ENCODE measurements at regions not wholly inside any gene's neighbourhood (a gene's known extent, or its start where the extent isn't known, plus 50 kb on each side); places are given as distances from the start of the nearest gene placed in this dataset.

DNA sequence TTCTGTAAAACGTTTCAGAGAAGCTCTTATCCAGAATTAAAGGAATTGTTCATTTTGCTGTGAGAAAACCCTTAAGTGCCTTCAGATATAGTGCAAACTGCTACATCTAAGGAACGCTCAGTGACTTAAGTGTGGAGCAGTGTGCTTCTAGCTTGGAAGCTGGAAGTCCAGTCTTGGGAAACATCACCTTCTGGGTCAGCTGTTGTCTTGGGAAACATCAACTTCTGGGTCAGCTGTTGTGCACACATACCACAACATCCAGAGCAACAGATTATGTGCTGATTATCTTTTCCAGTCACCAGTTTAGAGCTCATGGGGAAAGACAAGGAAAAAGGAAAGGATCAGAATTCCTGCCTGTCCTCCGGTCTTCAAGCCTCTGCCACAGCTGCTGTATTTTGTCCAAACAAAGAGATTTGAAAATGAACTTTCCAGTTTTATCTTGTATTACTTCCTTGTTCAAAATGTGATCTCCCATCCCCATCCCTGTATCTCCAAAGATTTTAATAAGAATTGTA is 713.6 kb downstream of the NSUN3 start:
- Histone ChIP-seq H3K4me3 (no peak overlapping the region), H3K27ac (no peak overlapping the region)
- DNase-seq (ENCODE audit: low spot score), result no peak
- TF ChIP-seq, protein P1, sequence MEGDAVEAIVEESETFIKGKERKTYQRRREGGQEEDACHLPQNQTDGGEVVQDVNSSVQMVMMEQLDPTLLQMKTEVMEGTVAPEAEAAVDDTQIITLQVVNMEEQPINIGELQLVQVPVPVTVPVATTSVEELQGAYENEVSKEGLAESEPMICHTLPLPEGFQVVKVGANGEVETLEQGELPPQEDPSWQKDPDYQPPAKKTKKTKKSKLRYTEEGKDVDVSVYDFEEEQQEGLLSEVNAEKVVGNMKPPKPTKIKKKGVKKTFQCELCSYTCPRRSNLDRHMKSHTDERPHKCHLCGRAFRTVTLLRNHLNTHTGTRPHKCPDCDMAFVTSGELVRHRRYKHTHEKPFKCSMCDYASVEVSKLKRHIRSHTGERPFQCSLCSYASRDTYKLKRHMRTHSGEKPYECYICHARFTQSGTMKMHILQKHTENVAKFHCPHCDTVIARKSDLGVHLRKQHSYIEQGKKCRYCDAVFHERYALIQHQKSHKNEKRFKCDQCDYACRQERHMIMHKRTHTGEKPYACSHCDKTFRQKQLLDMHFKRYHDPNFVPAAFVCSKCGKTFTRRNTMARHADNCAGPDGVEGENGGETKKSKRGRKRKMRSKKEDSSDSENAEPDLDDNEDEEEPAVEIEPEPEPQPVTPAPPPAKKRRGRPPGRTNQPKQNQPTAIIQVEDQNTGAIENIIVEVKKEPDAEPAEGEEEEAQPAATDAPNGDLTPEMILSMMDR (IDR thresholded peaks at IDR 0.05), result no peak

DNA sequence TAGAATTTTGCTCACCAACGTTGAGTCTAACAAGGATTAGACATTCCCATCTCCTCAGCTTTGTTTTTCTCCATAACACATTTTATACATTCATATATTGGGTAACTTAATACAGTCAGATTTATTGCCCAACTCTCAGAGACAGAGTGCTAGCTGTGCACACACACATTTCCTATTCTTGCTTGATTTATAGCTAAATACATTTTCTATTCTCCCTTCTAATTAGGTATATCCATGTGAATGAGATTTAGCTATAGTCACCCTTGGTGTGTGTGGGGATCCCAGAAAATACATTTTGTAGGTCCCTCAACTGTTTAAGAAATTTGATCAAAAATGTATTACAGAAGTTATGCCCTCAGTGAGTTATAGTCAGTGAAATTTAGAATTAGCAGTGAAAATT is 715.4 kb downstream of the NSUN3 start:
- H3K27ac ChIP-seq, result no peak overlapping the region
- TF ChIP-seq, protein P1 (IDR thresholded peaks at IDR 0.05), result no peak
- no peak for DNase-seq (ENCODE audit: low spot score)
- no peak overlapping the region for H3K4me3 ChIP-seq

DNA sequence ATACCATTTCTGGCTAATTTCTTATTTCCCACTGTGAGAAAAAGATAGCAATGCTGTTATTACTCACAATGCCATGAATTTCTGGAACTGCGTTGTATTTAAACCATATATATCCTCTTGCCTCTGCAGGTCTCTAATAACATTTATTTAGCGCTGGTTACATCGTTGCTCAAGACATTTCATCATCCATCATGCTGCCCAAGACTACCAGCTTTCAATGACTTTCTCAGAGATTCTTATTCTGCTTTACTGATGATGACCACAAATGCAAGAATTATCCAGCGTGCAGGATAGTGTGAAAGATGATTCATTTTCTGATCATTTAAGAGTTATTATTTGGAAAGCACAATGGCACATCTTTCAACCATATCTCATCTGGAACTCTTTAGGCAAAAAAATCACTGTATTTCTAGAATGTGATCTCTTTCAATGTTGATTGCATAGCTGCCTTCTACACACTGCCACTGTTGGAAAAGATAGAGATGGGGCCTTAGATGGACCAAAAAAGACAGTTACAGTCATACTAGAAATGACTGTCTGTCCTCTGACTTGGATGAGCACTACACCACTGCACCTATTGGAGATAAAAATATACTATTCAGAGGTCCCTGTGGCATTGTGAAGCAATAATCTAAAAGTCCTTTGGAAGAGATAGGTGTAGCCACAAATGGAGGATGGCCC is 716.1 kb downstream of the NSUN3 start:
- Histone ChIP-seq H3K27ac (no peak overlapping the region), H3K4me3 (no peak overlapping the region)
- TF ChIP-seq, protein P1 (IDR thresholded peaks at IDR 0.05), result no peak
- no peak for DNase-seq (ENCODE audit: low spot score)

DNA sequence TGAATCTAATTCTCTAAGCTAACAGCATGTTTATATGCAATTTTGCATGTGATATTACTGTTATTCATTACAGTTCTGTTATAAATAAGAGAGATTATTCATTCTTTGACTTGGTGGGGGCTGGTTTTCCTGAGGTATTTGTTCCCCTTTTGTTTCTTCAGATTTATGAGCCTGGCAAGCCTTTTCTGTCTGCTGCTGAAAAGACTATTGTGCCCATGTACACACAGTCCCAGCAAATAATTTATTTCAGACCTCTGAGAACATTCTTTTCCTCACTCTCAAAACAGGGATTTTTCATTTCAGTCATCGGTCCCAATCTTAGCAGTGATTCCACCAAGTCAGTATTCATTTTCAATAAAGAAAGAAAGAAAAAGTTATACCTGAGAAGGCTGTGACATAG is 716.8 kb downstream of the NSUN3 start:
- DNase-seq (ENCODE audit: low spot score), result no peak
- no peak overlapping the region for H3K4me3 ChIP-seq
- H3K27ac ChIP-seq, result no peak overlapping the region
- TF ChIP-seq, protein P1 (IDR thresholded peaks at IDR 0.05), result no peak

DNA sequence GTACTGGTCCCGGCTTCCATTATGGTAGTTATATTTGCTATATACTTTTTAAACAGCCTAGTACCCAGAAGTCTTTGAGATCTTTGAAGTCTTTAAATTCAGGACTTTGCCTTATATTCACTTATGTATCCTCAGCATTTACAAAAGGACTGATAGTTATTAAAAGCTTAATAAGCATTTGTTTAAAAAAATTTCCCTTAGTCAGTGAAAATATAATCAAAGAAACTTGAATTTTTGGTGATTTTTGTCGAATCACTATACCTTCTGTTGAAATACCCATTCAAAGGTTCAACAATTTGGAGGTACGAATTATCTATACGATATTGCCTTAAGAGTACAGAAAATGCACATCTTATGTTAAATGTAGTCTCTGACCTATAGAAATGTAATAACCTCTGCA is 721.4 kb downstream of the NSUN3 start:
- Histone ChIP-seq H3K4me3 (no peak overlapping the region), H3K27ac (no peak overlapping the region)
- no peak for DNase-seq (ENCODE audit: low spot score)
- TF ChIP-seq, protein P1 (IDR thresholded peaks at IDR 0.05), result no peak

DNA sequence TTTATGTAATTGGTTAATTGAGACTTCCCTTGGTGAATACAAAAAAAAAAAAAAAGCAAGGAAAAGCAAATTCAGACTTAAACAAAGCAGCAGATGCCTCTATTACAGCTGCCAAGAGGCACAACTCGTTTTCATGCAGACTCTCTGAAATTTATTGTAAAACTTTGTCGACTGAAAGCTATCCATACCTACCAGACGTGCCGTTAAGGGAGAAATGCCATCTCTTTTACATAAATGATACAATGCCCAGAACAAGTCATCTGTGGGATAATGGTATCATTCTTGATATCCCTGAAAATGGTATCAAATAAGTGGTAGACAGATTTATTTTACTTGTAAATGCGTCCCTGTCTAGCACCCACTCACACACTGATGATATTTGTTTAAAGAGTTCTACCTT is 724.2 kb downstream of the NSUN3 start:
- DNase-seq (ENCODE audit: low spot score), result no peak
- Histone ChIP-seq H3K4me3 (no peak overlapping the region), H3K27ac (no peak overlapping the region)
- TF ChIP-seq, protein P1 (IDR thresholded peaks at IDR 0.05), result no peak

DNA sequence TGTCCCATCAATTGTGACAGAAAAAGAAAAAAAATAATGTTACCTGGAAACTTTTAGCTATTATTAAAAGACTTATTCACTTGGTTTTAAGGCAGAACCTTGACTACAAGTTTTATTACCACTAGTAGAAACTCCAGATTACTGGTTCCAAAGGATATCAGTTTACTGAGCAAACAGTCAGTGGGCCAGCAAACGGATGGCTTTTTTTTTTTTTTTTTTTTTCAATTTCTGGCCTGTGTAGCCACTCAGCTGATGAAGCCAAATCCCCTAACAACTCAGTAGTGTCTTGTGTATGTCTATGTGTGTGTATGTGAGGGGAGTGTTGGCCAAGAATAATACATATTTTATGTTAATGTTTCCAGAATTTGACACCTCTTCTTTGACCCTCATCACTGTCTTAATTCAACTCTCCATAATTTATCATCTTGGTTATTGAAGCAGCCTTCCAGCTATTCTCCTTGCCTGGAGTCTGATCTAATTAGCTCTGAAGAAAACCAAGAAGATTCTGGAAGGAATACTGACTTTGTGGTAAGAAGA is 724.9 kb downstream of the NSUN3 start:
- TF ChIP-seq, protein P1 (IDR thresholded peaks at IDR 0.05), result no peak
- DNase-seq (ENCODE audit: low spot score), result no peak
- no peak overlapping the region for H3K27ac ChIP-seq
- H3K4me3 ChIP-seq, result no peak overlapping the region

Data from coronary artery (tissue), 2 donors.